DMS79 treated with DMSO at 0.1 percent for 48 hours (cell line): ENCODE measurements at regions not wholly inside any gene's neighbourhood (a gene's known extent, or its start where the extent isn't known, plus 50 kb on each side); places are given as distances from the start of the nearest gene placed in this dataset.

ENCODE experiments used
- DNase-seq: peaks from one replicate; lab custom pipeline; 2025; lab: John Stamatoyannopoulos, UW

DNA sequence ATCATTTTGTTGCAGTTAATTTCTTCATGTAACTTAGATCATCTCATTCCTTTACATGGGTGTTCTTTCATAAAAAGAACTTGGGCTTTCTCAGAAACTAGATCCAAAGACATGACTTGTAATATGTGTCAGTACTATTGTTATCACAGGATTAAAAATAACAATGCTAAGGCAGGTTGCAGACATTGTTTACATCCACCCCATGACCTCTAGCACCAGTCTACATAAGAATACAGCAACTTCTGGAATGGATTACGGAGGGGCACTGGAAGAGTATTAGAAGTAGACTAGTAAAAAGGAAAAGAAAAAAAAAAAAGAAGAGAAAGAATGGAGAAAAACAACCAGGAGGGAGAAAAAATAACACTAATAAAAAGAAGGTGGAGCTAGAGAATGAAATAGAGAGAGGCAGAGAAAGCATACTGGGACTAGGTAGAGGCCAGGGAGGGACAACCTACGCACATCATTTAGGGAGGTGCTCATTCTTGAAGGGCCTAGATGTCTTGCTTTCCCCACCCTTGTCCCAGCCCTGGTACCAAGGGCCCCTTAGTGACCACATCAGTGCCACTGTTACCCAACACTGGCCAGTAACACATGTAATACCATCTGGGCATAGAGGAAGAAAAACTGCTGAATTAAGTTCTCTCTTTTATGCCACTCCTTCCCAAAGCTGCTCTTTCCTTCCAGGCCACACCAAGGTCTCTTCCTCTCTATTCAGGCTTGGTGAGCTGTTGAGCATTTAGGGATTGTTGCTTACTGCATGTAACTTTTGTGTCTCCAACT is 70.6 kb upstream of the KLF7 start:
- no peak for DNase-seq

DNA sequence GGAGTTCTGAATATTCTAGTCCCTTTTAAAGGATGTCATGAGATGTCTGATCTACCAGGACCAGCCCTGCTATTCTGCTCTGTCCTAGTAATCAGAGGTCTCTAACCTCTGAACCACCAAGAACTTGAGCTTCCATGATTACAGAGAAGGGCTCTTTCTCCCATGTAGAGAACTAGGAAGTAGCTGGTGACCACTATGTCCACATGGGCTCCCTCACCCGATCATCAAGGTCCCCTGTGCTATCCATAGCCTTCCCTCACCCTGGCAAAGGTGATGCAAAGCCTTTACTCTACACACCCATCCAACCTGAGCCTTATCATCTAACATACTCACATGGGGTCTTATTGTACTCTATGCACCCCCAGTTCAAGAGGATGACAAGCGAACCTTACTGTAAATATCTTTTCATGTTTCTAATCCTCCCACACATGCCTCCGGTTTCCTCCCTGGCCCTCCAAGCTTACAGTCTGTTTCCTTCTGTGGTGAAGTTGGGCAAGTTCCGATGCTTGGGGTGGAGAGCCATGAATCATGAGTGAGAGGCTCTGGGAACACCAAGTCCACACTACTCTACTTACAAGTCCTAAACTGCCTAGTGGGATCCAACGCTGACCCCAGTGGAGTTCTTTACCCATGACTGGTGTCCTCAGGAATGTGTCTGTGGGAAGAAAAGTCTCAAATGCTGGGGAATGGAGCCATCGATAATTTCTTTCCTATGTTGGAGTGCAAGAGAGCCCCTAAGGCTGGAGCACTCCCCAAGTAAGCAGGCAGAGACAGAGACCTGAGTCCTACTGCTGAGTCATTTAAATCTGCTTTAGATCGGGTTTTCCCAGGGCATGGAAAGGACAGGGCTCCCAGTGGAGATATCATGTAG is 73.3 kb upstream of the KLF7 start:
- no peak for DNase-seq

GRCh38 chr2:207239754-207240494 is 74.2 kb upstream of the KLF7 start:
- peak; percentile 56 for DNase-seq

- no peak for DNase-seq
Measured at GRCh38 chr2:207240649-207241048, 74.9 kb upstream of the KLF7 start.

DNA sequence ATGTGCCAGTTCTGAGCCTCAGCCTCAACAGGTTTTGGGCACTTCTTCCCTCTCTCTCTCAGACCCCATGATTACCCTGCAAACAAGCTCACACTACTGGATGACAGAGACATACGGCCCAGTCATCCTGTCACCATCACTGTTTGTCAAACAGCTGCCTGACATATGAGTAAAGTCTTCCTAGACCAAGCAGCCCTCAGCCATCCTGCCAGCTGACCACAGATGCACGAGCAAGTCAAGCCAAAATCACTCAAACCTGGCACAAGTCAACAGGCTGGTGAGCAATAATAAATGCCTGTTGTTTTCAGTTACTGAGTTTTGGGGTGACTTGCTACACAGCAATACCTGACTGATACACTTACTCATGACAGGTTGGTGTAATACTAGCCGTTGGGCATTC is 75.5 kb upstream of the KLF7 start:
- no peak for DNase-seq

GRCh38 chr2:207243601-207244000 is 77.9 kb upstream of the KLF7 start:
- no peak for DNase-seq

- no peak for DNase-seq
Measured at GRCh38 chr2:207244971-207245925, 79.5 kb upstream of the KLF7 start.

DNA sequence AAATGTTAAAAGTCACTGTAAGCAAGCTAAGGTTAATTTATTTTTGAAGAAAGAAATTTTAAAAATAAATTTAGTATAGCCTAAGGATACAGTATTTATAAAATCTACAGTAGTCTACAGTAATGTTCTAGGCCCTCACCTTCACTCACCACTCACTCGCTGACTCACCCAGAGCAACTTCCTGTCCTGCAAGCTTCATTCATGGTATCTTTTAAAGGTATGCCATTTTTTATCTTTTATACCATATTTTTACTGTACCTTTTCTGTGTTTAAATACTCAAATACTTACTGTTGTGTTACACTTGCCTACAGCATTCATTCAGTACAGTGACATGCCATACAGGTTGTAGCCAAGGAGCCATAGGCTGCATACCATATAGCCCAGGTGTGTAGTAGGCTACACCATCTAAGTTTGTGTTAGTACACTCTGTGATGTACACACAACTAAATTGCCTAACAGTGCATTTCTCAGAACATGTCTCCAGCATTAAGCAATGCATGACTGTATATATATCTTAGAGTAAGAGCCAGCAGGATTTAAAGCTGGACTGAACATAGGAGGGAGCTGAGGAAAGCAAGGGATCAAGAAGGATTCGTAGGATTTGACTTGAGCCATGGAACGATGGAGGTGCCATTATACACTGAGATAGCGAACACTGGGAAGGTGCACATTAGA is 83.1 kb upstream of the KLF7 start:
- DNase-seq, result no peak

DNA sequence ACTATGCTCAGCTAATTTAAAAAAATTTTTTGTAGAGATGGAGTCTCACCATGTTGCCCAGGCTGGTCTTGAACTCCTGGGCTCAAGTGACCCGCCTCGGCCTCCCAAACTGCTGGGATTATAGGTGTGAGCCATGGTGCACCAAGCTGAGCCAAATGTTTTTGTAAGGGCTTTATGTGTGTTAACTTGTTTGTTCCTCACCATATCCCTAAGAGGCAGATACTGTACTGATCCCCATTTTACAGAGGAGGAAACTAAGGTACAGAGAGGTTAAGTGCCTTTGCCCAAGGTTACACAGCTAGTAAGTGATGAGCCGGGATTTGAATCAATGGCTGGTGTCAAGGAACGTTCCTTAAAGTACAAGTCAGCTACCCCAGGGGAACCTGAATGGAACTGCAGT is 85.3 kb upstream of the KLF7 start:
- DNase-seq, result no peak

DNA sequence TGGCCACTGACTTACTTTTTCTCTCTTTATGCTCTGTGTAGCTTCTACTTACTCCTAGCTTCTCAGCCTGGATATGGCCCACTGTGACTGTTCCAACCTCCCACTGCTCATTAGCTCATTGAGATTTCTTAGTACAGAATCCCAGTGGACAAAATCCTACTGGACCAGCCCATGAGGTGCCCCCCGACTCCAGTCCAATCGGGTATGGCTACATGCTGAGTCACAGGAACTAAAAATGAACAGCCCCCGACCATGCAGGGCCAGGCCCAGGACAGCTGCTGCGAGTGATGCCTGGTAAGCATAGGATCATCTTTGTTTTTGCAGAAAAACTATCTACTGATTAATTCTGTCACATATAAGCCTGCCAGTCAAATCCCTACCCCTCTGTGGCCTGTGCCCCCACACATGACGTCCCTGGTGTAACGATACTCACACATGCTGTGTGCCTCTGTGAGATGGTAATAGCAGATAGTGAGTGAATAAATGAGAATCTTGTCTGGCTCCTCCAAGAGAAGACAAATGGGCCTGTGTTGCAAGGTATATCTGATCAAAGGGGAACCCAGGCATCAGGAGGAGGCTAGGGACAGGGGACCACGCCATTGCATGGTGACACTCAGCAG is 85.9 kb upstream of the KLF7 start:
- no peak for DNase-seq

- no peak for DNase-seq
Measured at GRCh38 chr2:207252416-207252815, 86.7 kb upstream of the KLF7 start.

DNA sequence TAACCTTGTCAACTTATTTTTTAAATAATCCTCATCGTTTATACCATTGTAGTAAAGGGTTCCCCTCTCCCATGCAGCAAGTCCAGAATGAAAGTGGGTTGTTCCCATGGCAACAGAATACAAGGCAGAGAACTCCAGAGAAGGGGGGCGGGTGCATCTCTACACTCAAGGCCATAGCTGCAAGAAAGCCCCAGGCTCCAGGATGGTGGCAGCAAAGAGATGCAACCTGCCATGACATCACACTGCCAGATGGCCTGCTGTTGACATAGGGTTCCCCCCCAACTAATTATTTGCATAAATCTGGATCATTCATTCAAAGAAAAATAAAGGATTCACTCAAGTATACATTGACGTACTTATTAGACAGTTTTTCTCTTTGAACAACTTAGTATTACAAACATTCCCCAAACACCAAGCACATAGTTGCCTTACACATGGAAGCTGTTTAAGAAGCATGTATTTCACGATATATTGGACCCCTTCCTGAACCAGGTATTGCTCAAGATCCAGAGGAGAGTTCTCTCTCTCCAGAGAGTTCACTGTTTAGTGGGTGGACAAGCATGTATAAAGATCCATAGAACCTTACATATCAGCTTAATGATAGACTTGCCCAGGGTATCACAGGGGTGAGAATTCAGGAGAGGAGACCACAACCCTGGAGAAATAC is 87.4 kb upstream of the KLF7 start:
- DNase-seq, result peak; percentile 62

GRCh38 chr2:207253666-207254345 is 88.1 kb upstream of the KLF7 start:
- DNase-seq, result no peak

GRCh38 chr2:207254591-207255464 is 89.1 kb upstream of the KLF7 start:
- DNase-seq, result no peak

DNA sequence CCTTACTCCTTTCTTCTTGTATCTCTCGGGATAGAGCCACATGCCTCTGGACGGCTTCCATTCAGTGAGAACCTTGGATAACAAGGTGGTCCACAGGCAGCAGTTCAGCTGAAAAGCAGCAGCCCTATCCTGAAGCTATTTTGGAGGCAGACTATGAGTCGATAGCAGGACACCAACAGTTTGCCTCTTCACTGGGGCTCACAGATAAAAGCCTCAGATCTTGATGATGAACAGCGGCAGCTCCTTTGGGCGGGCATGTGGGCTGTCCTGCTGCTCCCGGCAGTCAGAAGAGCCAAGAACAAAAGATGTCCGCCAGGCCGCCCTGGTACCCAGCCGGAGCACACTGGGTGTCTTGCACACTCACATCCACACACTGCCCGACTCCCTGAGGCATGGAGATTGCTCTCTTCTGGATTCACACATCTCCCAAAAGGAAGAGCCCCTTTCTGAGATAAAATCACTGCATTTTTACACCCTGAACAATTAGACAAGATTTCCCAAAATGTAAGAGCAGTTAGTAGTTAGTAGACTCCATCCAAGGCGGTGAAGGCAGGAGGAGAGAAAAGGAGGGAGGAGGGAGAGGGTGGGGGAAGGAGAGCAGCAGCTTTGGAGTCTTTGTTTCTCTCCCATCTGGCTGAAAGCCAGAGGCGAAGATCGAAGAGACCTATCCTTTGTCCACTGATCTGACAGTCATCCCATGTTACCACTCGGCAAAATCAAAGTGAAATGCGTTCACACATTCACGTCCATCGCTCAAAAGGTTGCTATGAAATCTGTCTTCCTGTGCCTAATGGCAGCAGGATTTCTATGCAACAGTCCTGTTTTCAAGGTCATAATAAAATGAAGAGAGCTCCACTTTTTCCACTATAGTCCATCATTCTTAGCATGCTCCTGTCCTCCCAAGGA is 90.1 kb upstream of the KLF7 start:
- no peak for DNase-seq

DNA sequence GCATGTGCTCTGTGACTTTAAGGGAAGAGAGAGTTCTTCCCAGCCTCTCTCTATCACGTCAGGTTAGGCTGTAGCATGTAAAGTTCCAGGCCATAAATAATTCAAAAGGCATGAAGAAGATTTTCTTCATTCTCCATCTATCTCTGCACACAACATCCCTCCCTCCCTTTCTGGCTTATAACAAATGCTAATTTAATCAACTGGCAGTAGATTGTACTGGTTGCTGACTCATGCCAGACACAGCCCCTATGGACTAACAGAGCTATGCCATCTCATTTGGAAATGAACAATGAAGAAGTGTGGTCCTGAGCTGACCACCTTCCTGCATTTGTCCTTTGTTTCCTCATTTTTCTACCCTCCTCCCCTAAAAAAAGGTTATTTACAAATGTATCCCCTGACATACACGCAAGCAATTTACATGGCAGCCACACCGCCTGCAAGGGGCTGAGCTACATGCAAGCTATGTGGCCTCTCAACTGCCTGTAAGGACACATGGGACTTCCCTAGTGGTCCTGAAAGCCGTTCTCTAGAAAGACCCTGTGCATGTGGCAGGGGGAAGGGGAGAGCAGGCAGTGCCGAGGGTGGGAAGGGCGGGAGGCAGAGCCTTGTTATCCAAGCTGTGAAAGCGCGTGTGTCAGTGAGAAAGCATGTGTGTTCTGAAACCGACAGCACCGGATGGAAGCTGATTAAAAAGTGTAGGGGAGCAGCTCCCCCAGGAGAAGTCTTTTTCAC is 90.9 kb upstream of the KLF7 start:
- peak; percentile 12 for DNase-seq
